ENCODE measurements at regions not wholly inside any gene's neighbourhood (a gene's known extent, or its start where the extent isn't known, plus 50 kb on each side); places are given as distances from the start of the nearest gene placed in this dataset.

- no peak for TF ChIP-seq CTCF (IDR thresholded peaks at IDR 0.05; ENCODE audit: extremely low read depth in 1 of 2, insufficient read depth in 1 of 2, low read depth in 1 of 2, low read length in 2 of 2)
- no peak for TF ChIP-seq MAX (IDR thresholded peaks at IDR 0.05; ENCODE audit: insufficient read depth, insufficient read length)
- TF ChIP-seq GATA2 (IDR thresholded peaks at IDR 0.05; ENCODE audit: insufficient read depth, insufficient read length, low read depth, low read length): no peak
- TF ChIP-seq POLR2A (IDR thresholded peaks at IDR 0.05; ENCODE audit: low read depth, low read length): no peak
- TF ChIP-seq EZH2 (IDR thresholded peaks at IDR 0.05; ENCODE audit: borderline replicate concordance, low read depth, low read length, severe bottlenecking): no peak
- TF ChIP-seq POLR2AphosphoS5 (IDR thresholded peaks at IDR 0.05; ENCODE audit: insufficient read depth, low read depth, low read length): no peak
- TF ChIP-seq FOS (IDR thresholded peaks at IDR 0.05; ENCODE audit: borderline replicate concordance, insufficient read depth, low read length): no peak
- TF ChIP-seq JUN (IDR thresholded peaks at IDR 0.05; ENCODE audit: borderline replicate concordance, insufficient read depth, insufficient read length, low read depth): no peak
These were observed 819.1 kb upstream of the GRAMD2B start for GRCh38 chr5:125604104-125604503.

Measured in endothelial cell of umbilical vein (primary cell).